HG03575 (cell line): ENCODE measurements at regions not wholly inside any gene's neighbourhood (a gene's known extent, or its start where the extent isn't known, plus 50 kb on each side); places are given as distances from the start of the nearest gene placed in this dataset.

Source experiments
- ATAC-seq: cut with Tn5 transposase; IDR thresholded peaks from one replicate; pipeline ENCODE4 v1.9.1; 2021; ENCODE audit not compliant: unreplicated experiment, insufficient number of reproducible peaks, low FRiP score; ENCODE audit errors: extremely low read depth

DNA sequence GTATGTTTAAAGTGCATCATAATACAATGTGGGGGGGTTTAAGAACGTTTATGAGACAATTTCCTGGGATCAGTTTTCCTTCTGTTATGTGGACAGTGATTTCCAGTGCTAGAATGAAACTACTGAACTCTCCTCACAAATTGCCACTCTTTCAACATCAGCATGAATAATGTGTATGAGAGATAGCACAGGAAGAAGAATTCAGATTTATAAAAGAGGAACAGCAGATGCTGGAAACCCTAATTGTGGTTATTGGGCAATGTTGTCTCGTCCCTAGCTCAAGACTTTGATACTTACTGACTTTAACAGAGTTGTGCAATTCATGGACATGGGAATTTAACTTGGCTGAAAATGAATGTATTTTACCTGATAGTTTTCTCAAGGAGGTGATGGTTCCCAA is 410.8 kb upstream of the MEF2C start:
- no peak for ATAC-seq

DNA sequence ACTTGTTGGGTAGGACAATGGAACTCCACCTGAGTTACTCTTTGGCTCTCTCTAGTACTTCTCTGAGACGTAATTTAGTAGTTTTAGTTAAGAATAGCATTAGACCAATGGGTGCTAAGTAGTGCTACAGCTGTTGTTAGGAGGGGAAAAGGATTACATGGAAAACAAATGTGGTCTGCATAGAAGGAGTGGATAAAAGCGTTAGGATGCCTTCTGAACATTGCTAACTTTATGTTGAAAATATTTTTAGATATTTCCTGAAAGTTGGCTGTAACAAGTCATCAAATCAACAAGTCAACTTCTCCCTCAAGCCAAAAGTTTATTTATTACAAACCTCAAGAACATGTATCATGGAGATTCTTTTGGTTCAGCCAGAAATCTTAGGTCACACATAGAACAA is 409.5 kb upstream of the MEF2C start:
- no peak for ATAC-seq

DNA sequence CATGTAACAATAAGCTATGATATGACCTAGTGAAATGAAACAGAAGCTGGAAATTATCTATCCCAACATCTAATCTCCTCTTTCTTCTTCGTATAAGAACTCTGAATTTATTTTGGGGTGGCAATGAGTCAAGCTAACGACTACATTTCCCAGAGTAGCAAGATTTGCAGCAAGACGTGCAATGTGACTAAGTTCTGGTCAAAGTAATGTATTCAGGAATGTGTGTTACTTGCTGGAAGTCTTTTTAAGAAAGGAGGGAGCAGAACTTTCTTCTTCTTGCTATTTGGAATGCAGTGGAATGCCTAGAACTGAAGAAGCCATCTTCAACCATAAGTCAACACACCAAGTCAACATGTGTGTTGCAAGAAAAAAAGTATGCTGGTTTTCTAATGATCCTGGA is 406.6 kb upstream of the MEF2C start:
- ATAC-seq = no peak

DNA sequence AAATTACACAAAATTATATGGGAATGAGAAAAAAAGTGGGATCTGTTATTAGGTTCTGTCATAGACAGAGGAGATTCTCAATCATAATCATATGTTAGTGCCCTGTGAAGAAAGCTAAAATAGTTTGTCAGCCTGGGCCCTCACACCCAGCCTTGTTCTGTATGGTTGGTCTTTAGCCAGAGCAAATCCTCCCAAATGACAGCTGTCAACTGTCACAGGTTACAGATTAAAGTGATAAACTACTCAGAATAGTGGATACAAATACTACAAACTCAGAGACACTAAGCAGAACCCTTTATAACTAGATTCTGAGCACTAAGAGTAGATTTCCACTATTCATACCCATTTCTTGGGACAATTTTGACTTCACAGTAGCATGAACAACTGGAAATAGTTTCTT is 405.0 kb upstream of the MEF2C start:
- ATAC-seq = no peak

DNA sequence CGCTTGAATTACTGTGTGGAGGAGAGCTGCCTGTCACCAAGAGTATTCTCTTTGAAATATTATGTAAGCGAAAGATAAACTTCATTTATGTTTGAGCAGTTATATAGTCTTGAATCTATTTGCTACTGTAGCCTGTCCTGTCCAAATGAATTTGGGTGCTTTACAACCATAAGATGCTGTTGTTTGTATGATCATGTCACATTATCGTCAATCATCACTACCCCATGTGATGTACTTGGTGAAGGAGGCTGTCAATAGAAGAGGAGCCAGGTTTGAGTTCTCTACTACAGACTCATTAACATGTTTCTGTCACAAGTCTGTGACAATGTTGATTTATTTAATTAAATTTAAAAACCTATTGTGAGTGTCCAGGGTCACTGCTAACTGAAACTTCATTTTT is 403.3 kb upstream of the MEF2C start:
- ATAC-seq = no peak

DNA sequence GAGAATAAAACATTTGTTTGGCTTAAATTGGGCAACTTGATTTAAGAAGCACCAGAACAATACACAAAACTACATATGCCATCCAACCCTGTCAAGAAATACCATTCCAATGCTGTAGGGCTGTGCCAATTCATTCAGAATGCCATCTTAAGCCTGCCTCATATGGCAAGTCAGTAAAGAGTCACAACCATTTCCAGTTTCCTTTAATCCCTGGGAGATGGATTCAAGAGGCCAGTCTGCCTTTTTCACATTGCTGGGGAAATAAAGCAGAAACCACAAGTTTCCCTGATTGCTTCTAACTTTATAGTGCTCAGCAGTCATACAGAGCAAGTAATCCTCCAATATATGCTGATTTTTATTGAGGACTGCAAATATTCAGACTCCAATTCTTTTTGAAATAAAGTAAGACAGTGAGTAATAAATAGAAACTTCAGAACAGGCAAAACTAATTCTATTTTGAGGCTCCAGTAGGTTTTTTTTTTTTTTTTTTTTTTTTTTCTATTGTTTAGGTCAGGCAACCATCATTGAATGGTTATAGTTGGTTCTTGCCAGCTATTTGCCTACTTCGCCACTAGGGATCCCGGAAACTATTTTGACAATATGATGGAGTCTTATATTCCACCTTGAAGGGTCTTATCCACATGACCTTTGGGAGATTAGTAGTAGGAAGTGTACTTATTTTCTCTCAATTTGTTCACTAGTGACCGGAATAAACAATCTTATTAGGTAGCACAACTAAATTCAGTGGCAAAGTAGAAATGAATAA is 400.9 kb upstream of the MEF2C start:
- ATAC-seq = no peak

DNA sequence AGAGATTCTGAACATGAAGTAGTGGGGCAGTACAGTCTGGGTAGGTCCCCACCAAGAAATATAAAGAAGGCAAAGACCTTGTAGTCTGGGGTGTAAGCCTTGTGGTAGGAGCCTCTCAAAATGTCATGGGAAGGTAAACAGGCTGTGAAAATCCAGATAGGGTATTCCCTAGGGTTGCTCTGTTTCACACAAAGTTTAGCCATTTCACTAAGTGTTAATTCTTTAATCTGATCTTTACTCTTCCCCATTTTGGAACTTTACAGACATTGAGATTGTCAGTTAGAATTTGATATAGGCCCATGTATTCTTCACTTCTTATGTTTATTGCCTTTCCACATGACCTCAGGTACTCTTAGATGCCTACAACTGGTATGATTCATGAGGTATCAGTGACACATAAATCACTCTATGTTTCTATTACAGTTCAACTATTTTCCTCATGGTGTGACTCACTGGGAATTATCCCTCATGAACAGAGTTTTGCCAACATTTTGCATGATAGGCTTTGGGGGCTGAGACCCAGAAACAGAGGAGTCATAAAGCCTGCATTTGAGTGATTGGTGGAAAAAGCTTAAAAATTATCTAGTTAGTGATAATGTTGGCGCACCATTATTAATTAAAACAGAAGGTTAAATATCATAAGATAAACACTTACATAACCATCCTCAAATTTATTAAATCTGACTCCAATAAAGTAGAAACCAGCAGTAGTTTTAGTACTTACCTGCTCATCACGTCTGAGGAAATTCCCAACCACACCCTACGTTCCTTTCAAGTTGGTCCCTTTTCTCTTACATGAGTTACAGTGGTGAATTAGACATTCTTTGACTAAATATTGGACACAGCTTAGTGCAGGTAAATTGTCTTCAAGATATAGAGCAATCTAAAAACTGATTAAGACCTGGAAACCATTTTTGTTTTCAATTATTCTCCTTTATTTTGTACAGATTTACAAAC is 399.8 kb upstream of the MEF2C start:
- no peak for ATAC-seq

DNA sequence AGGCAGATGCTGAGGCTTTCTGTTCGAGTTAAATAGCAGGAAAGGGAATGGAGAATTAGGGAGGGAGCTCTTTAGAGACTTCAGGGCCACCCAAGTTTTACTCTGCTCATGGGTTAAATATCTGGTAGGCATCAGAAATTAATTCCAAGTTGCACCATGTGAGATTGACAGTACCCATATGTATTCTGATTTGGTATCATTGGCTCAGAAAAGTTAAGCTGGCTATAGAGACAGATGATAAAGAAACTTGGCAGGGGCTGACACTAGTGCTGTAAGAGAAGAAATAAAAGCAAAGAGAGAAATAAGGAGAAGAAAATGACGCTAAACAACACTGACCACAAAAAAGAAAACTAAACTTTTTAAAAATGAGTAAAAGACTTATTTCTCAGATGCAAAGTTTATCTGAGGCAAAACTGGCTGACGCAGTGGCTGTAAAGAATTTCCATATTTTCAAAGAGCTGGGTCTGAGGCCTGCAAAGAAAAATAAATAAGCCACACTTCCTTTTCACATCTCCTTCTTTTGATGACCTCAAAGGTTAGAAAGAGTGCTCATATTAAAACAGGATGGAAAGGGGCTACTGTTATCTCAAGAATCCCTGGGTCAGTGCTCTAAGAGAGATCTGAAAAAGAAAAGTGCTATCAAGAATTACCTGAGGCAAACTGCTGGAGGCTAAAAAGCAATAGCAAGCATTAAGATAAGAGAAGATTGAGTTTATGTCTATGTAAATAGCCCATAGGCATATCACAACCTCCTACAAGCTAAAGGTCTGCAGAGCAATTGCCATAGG is 399.0 kb upstream of the MEF2C start:
- ATAC-seq = no peak

DNA sequence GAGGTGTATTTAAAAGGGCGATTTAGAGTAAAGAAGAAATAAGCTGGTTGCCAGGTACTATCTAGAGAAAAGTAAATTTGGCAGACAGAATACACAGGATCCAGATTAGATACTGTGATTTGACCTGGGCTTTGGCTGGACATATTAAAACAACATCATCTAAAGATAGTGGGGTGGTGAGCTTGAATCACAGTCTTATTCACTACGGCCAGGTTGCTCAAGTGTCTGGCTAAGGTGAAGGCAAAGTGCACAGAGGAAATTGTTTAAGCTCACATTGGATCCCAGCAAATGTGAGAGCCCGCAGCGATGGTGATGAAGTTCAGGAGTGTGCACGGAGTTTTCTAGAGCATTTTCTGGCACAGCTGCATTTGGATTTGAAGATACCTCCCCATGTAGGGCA is 398.2 kb upstream of the MEF2C start:
- no peak for ATAC-seq

DNA sequence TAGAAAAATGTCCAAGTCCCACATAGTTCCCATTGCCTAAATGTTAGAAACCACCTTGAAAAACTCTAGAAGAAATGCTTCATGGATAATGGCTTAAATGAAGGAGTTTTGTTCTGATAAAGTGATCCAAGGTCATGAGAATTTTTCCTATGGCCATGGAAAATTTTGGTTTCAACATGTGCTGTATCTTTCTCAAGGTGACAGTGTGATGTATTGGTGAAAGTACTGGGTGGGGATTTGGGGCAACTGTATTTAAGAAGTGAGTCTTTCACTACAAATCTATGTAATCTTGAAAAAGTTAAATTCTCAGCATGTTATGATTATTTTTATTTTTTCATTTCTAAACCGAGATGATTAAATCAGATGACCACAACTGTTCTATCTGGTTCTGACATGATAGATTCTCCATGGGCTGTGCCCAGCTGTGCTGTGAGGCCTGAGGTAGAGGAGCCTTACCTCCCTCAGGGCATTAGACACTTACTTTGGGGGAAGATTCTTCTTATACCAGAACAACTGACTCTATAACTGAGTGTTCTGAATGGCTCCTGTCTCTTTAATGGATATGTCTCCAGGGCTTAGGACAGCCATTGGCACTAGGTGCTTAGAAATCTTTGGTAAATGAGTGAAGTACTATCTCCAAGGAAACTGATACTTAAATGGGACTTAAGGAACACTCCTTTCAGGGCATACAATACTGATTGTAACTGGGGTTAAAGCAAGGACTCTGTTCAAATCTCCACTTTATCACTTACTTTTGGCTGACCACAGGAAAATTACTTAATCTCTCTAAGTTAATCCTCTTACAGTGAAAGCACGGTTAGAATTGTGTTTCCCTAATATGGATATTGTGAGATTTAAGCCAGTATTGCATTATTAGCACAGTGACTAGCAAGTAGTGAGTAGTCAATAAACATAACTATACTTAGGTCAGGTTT is 397.4 kb upstream of the MEF2C start:
- ATAC-seq = no peak

DNA sequence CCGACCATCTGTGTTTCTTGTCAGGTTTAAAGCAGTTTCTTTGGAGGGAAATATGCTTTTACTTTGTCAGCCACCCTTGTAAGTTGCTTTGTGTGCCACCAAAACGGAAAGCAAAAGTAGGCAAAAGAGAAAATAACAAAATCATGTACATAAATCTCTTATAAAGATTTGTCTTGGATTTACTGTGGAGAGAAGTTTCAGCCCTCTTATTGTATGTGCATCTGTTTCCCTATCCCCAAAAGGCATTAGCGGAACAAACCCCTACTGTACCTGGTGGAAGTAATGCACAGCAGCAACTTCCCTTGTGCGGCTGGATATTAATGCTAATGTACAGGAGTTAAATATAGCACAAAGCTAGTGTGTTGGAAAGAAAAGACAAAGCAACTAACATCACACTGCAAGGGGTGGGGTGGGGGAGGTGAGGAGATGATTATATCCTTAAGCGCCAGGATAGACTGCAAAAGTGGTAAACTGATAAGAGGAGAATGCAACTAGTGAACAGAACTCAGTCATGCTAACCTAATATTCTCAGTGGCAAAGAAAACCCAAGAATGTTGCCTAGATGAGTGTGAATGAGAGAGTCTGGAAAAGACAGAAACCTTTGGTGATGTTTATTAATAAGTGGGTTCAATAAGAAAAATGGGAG is 396.5 kb upstream of the MEF2C start:
- no peak for ATAC-seq

DNA sequence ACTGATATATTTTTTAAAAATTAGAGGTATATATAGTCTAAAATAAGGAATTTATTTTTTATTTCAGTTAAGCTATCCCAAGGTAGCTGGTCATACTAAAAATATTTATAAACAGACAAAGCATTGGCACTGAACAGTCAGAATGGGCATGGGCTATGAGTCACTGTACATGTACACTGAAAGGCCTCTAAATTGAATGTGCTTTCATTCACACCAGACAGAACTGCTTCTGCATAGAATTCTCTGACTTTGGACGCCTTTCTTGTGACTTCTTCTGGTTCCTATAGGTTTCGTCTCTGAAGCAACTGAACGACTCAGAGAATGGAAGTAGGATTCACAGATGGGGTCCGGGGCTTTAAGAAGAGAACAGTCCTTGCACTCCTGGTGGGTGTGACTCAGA is 394.8 kb upstream of the MEF2C start:
- no peak for ATAC-seq

DNA sequence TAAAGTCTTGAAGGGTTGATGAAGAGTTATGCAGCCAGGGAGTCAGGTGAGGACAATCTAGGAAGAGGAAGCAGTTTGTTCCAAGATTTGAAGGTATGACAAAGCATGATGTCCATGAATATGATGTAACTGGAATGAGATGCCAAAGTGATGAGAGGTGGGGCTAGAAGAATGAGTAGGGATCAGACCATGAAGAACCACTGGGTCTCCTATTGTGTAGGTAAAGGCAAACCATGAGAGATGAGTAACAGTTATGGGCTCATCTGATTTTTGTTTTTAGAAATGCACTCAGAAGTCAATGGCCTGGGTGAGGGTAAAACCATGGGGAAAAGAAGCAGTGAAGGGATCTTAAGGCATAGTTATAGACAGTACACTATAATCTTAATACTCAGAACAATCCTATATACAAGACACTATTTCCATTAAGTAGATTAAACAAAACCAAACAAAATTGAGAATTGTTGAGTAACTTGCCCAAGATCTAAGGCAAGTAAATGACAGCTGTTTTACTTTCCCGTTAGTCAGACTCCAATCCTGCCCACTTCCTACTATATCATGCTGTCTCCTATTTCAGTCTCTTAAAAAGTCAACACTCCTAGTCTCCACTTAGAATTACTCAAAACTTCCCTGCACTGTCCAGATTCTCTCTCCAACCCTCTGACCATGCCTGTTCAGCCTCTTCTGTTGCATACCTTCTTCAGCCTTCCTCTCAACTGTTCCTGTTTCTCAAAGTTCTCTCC is 393.8 kb upstream of the MEF2C start:
- ATAC-seq = no peak

DNA sequence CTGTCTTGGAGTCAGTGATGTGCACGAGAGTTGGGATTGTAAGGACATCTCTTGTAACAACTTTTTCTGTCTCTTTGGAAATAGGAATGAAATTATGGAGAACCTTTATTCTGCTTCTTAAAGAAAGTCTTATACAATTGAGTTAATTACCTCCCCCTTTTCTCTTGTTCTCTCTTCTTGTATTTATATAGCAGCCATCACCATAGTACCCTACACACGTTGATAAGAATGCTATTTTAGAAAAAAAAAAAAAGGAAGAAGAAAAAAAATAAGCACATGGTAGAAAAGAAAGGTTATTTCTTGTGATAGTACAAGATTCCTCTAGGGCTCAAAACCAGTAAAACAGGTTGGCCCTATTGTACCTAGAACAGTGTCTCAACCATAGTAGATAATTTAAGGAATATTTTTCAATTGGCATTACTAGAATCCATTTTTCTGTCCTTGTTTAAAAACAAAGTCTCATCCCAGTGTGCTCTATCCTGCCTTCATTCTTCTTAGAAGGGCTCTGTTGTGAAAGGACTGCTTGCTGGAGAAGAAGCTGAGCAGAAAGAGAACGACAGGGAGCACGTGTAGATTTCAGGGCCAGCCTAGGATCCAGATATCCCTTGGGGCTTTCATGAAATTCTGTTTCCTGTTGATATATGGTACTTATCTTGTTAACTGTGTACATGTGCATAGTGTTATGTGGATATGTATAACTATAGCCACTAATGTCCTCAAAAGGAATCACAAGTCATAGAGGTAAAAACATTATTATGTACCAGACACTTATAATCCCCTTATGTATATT is 392.3 kb upstream of the MEF2C start:
- ATAC-seq = no peak

DNA sequence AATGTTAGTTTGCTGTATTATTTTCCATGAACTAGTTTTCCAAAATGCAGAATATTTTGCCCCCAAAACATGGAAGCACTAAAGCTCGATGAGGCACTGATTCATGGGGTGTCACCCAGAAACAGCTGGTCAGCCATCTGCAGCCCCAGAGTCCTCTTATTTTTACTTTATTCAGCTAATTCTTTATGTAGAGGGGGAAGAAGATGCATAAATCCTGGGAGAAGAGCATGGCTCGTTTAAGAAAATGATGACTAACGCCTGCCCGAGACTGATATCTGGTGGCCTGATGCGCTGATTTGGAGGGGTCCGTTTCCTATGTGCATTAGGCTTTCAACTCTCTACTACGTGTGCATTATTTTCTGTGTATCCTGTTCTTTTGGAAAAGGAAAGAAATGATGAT is 390.3 kb upstream of the MEF2C start:
- ATAC-seq = no peak

DNA sequence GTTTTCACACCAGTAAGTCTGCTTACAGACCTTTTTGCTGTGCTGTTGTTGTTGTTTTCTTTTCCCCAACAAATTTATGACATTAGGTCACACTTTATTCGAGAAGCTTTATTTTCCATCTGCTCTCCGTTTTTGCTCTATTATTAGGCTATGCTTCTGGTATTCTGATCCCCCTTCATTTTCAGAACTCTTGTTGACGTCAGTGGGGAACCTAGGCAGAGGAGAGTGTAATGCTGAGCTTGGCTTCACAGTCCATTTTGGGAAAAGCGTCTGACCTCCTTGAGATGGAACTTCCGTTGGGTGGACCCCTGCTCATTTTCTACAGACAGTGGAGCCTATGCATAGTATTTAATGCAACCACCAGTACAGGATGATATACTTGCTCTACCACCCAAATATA is 387.9 kb upstream of the MEF2C start:
- no peak for ATAC-seq

DNA sequence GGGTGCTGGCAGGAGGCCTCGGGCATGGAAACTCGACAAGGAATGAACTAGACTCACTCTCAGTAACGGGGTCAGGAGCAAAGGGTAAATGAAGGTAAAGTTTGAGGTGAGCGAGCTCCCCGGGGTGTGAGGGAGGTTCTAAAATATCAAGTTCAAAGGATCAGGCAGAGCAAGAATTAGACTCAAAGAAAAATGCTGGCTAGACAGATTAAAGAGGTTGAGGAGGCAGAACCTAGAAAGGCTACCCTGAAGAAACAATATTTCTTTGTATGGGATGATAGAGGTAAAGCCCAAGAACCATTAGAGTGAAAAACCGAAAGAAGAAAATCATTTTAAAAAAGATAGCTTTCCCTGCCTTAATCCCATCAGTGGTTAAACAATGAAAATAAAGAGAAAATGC is 386.7 kb upstream of the MEF2C start:
- ATAC-seq = no peak
